ENCODE measurements at regions not wholly inside any gene's neighbourhood (a gene's known extent, or its start where the extent isn't known, plus 50 kb on each side); places are given as distances from the start of the nearest gene placed in this dataset.

- DNase-seq, result no peak
Observed at GRCh38 chr12:82149045-82149444, 209.1 kb downstream of the CCDC59 start.

GRCh38 chr12:82146740-82147139 lies 211.4 kb downstream of the CCDC59 start:
- no peak for DNase-seq

- DNase-seq, result no peak
Observed at GRCh38 chr12:82144505-82144904, 213.7 kb downstream of the CCDC59 start.

GRCh38 chr12:82132390-82132789 lies 225.8 kb downstream of the CCDC59 start:
- no peak for DNase-seq

- DNase-seq, result no peak
Observed at GRCh38 chr12:82130762-82131161, 227.4 kb downstream of the CCDC59 start.

- DNase-seq, result no peak
Observed at GRCh38 chr12:82124711-82125380, 233.3 kb downstream of the CCDC59 start.

GRCh38 chr12:82121545-82121944 lies 236.6 kb downstream of the CCDC59 start:
- no peak for DNase-seq

- DNase-seq, result no peak
Observed at GRCh38 chr12:82120901-82121300, 237.3 kb downstream of the CCDC59 start.

- DNase-seq, result no peak
Observed at GRCh38 chr12:82109243-82109642, 248.9 kb downstream of the CCDC59 start.

GRCh38 chr12:82108615-82109014 lies 249.6 kb downstream of the CCDC59 start:
- DNase-seq, result no peak

- DNase-seq, result no peak
Observed at GRCh38 chr12:82099216-82099615, 259.0 kb downstream of the CCDC59 start.

GRCh38 chr12:82097877-82098276 lies 260.3 kb downstream of the CCDC59 start:
- no peak for DNase-seq

GRCh38 chr12:82097438-82097837 lies 260.7 kb downstream of the CCDC59 start:
- DNase-seq, result no peak

- no peak for DNase-seq
Observed at GRCh38 chr12:82090165-82090564, 268.0 kb downstream of the CCDC59 start.

- DNase-seq, result no peak
Observed at GRCh38 chr12:82089369-82090121, 268.6 kb downstream of the CCDC59 start.

GRCh38 chr12:82082501-82082900 lies 275.7 kb downstream of the CCDC59 start:
- no peak for DNase-seq

GRCh38 chr12:82069931-82070514 lies 288.2 kb downstream of the CCDC59 start:
- DNase-seq, result no peak

GRCh38 chr12:82058197-82058596 lies 299.0 kb upstream of the PPFIA2 start:
- DNase-seq, result no peak

GRCh38 chr12:82057770-82058169 lies 298.6 kb upstream of the PPFIA2 start:
- DNase-seq, result no peak

GRCh38 chr12:82055391-82055790 lies 296.2 kb upstream of the PPFIA2 start:
- DNase-seq, result no peak

- no peak for DNase-seq
Observed at GRCh38 chr12:82054566-82054965, 295.4 kb upstream of the PPFIA2 start.

- no peak for DNase-seq
Observed at GRCh38 chr12:82047446-82047845, 288.3 kb upstream of the PPFIA2 start.

GRCh38 chr12:82040987-82041743 lies 282.0 kb upstream of the PPFIA2 start:
- DNase-seq, result no peak

Data from NCI-H2029 treated with DMSO at 0.1 percent for 48 hours (cell line).